Activated CD4-positive, alpha-beta memory T cell treated with anti-CD3 and anti-CD28 coated beads, Interleukin-2, amount 10 ng/mL, durations not matched to agents 7 days and 5 days (primary cell): ENCODE measurements at regions not wholly inside any gene's neighbourhood (a gene's known extent, or its start where the extent isn't known, plus 50 kb on each side); places are given as distances from the start of the nearest gene placed in this dataset.

Experiments used
- CTCF ChIA-PET: fragments of 350-600 bp; sonication (Branson Sonifier 250); formaldehyde crosslinking; loops from one replicate; lab custom pipeline; 2021; ENCODE audit warnings: antibody characterized with exemption, inconsistent platforms; lab: Charles Lee
- POLR2A ChIA-PET: fragments of 350-600 bp; sonication (Branson Sonifier 250); formaldehyde crosslinking; loops from one replicate; lab custom pipeline; 2021; ENCODE audit warnings: antibody characterized with exemption; lab: Charles Lee
- DNase-seq: peaks from one replicate; pipeline ENCODE4 v3.0.0-alpha.2; 2020
- H3K27ac Mint-ChIP-seq: one replicate; pipeline ENCODE4 v1.8.0; 2021; ENCODE audit warnings: mild to moderate bottlenecking, mixed read lengths
- H3K27me3 Mint-ChIP-seq: one replicate; pipeline ENCODE4 v1.8.0; 2021; ENCODE audit warnings: mixed read lengths
- H3K36me3 Mint-ChIP-seq: one replicate; pipeline ENCODE4 v1.8.0; 2021; ENCODE audit warnings: low read depth, mixed read lengths
- H3K4me1 Mint-ChIP-seq: one replicate; pipeline ENCODE4 v1.8.0; 2021; ENCODE audit warnings: mixed read lengths
- H3K4me3 Mint-ChIP-seq: one replicate; pipeline ENCODE4 v1.8.0; 2021; ENCODE audit warnings: mild to moderate bottlenecking, mixed read lengths
- H3K9me3 Mint-ChIP-seq: one replicate; pipeline ENCODE4 v1.8.0; 2021; ENCODE audit warnings: mixed read lengths

GRCh38 chr1:232292239-232292638 lies 337.7 kb downstream of the SIPA1L2 start:
- Mint-ChIP-seq H3K27ac (no peak overlapping the region), H3K4me3 (no peak overlapping the region), H3K36me3 (no peaks in the 10 kb centered on the region), H3K9me3 (no peaks in the 10 kb centered on the region), H3K27me3 (peaks cover 3% of the 10 kb centered on the region), H3K4me1 (peaks cover 2% of the 10 kb centered on the region)
- CTCF ChIA-PET = no interaction called here
- no peak for DNase-seq
- POLR2A ChIA-PET = no interaction called here

- no peak overlapping the region for H3K27ac Mint-ChIP-seq
- ChIA-PET CTCF (no interaction called here), POLR2A (no interaction called here)
- H3K36me3 Mint-ChIP-seq = no peaks in the 10 kb centered on the region
- H3K27me3 Mint-ChIP-seq = peaks cover 3% of the 10 kb centered on the region
- no peak overlapping the region for H3K4me3 Mint-ChIP-seq
- peaks cover 2% of the 10 kb centered on the region for H3K4me1 Mint-ChIP-seq
- H3K9me3 Mint-ChIP-seq = no peaks in the 10 kb centered on the region
- DNase-seq = no peak
These were observed 338.3 kb downstream of the SIPA1L2 start for GRCh38 chr1:232291681-232292080.

- peaks cover 3% of the 10 kb centered on the region for H3K27me3 Mint-ChIP-seq
- no peak for DNase-seq
- H3K9me3 Mint-ChIP-seq = no peaks in the 10 kb centered on the region
- no peak overlapping the region for H3K27ac Mint-ChIP-seq
- no peak overlapping the region for H3K4me3 Mint-ChIP-seq
- ChIA-PET CTCF (no interaction called here), POLR2A (no interaction called here)
- peaks cover 2% of the 10 kb centered on the region for H3K4me1 Mint-ChIP-seq
- H3K36me3 Mint-ChIP-seq = no peaks in the 10 kb centered on the region
These were observed 338.7 kb downstream of the SIPA1L2 start for GRCh38 chr1:232291261-232291660.

GRCh38 chr1:232290570-232290969 lies 339.4 kb downstream of the SIPA1L2 start:
- H3K27me3 Mint-ChIP-seq = peaks cover 3% of the 10 kb centered on the region
- H3K4me3 Mint-ChIP-seq = no peak overlapping the region
- no peak for DNase-seq
- ChIA-PET POLR2A (no interaction called here), CTCF (no interaction called here)
- H3K9me3 Mint-ChIP-seq = no peaks in the 10 kb centered on the region
- H3K27ac Mint-ChIP-seq = no peak overlapping the region
- H3K36me3 Mint-ChIP-seq = no peaks in the 10 kb centered on the region
- peaks cover 2% of the 10 kb centered on the region for H3K4me1 Mint-ChIP-seq

- ChIA-PET POLR2A (no interaction called here), CTCF (no interaction called here)
- Mint-ChIP-seq H3K27me3 (peaks cover 3% of the 10 kb centered on the region), H3K27ac (no peak overlapping the region), H3K36me3 (no peaks in the 10 kb centered on the region), H3K9me3 (no peaks in the 10 kb centered on the region), H3K4me1 (no peaks in the 10 kb centered on the region), H3K4me3 (no peak overlapping the region)
- DNase-seq = no peak
These were observed 342.0 kb downstream of the SIPA1L2 start for GRCh38 chr1:232287676-232288569.

GRCh38 chr1:232285138-232285537 lies 344.8 kb downstream of the SIPA1L2 start:
- no peaks in the 10 kb centered on the region for H3K36me3 Mint-ChIP-seq
- H3K9me3 Mint-ChIP-seq = no peaks in the 10 kb centered on the region
- ChIA-PET POLR2A (no interaction called here), CTCF (no interaction called here)
- H3K27me3 Mint-ChIP-seq = no peaks in the 10 kb centered on the region
- DNase-seq = no peak
- H3K27ac Mint-ChIP-seq = no peak overlapping the region
- H3K4me1 Mint-ChIP-seq = no peaks in the 10 kb centered on the region
- H3K4me3 Mint-ChIP-seq = no peak overlapping the region

- Mint-ChIP-seq H3K4me1 (no peaks in the 10 kb centered on the region), H3K27me3 (no peaks in the 10 kb centered on the region), H3K4me3 (no peak overlapping the region), H3K27ac (no peak overlapping the region), H3K9me3 (no peaks in the 10 kb centered on the region), H3K36me3 (no peaks in the 10 kb centered on the region)
- CTCF ChIA-PET = no interaction called here
- POLR2A ChIA-PET = no interaction called here
- no peak for DNase-seq
These were observed 346.1 kb downstream of the SIPA1L2 start for GRCh38 chr1:232283864-232284263.

GRCh38 chr1:232282498-232282897 lies 347.4 kb downstream of the SIPA1L2 start:
- Mint-ChIP-seq H3K27ac (no peak overlapping the region), H3K4me3 (no peak overlapping the region), H3K27me3 (no peaks in the 10 kb centered on the region), H3K4me1 (no peaks in the 10 kb centered on the region), H3K9me3 (no peaks in the 10 kb centered on the region), H3K36me3 (no peaks in the 10 kb centered on the region)
- POLR2A ChIA-PET = no interaction called here
- CTCF ChIA-PET = no interaction called here
- no peak for DNase-seq

GRCh38 chr1:232280910-232281309 lies 349.0 kb downstream of the SIPA1L2 start:
- CTCF ChIA-PET = no interaction called here
- POLR2A ChIA-PET = no interaction called here
- no peak for DNase-seq
- Mint-ChIP-seq H3K36me3 (no peaks in the 10 kb centered on the region), H3K4me3 (no peak overlapping the region), H3K27me3 (no peaks in the 10 kb centered on the region), H3K27ac (no peak overlapping the region), H3K4me1 (no peaks in the 10 kb centered on the region), H3K9me3 (no peaks in the 10 kb centered on the region)

- DNase-seq = no peak
- CTCF ChIA-PET = no interaction called here
- Mint-ChIP-seq H3K9me3 (no peaks in the 10 kb centered on the region), H3K4me1 (no peaks in the 10 kb centered on the region), H3K36me3 (no peaks in the 10 kb centered on the region), H3K27me3 (no peaks in the 10 kb centered on the region), H3K4me3 (no peak overlapping the region), H3K27ac (no peak overlapping the region)
- POLR2A ChIA-PET = no interaction called here
These were observed 350.0 kb downstream of the SIPA1L2 start for GRCh38 chr1:232279909-232280400.

GRCh38 chr1:232278925-232279324 lies 351.0 kb downstream of the SIPA1L2 start:
- Mint-ChIP-seq H3K4me3 (no peak overlapping the region), H3K27me3 (no peaks in the 10 kb centered on the region), H3K27ac (no peak overlapping the region), H3K9me3 (no peaks in the 10 kb centered on the region), H3K36me3 (no peaks in the 10 kb centered on the region), H3K4me1 (no peaks in the 10 kb centered on the region)
- ChIA-PET CTCF (no interaction called here), POLR2A (no interaction called here)
- no peak for DNase-seq

GRCh38 chr1:232276651-232277050 lies 353.3 kb downstream of the SIPA1L2 start:
- ChIA-PET POLR2A (no interaction called here), CTCF (no interaction called here)
- no peak for DNase-seq
- Mint-ChIP-seq H3K27me3 (peaks cover 3% of the 10 kb centered on the region), H3K9me3 (no peaks in the 10 kb centered on the region), H3K4me1 (no peaks in the 10 kb centered on the region), H3K27ac (no peak overlapping the region), H3K36me3 (no peaks in the 10 kb centered on the region), H3K4me3 (no peak overlapping the region)

GRCh38 chr1:232274999-232275710 lies 354.8 kb downstream of the SIPA1L2 start:
- ChIA-PET POLR2A (no interaction called here), CTCF (no interaction called here)
- no peaks in the 10 kb centered on the region for H3K9me3 Mint-ChIP-seq
- no peaks in the 10 kb centered on the region for H3K4me1 Mint-ChIP-seq
- no peak overlapping the region for H3K27ac Mint-ChIP-seq
- no peak for DNase-seq
- H3K27me3 Mint-ChIP-seq = peaks cover 3% of the 10 kb centered on the region
- no peaks in the 10 kb centered on the region for H3K36me3 Mint-ChIP-seq
- no peak overlapping the region for H3K4me3 Mint-ChIP-seq
